HFF-Myc (cell line): ENCODE measurements at regions not wholly inside any gene's neighbourhood (a gene's known extent, or its start where the extent isn't known, plus 50 kb on each side); places are given as distances from the start of the nearest gene placed in this dataset.
"Not testable (repeated sequence)": the region's sequence is repeated elsewhere in the genome, so short reads cannot be mapped to it uniquely, and the experiment has no call there.

Experiments
- DNase-seq: peaks from one replicate; pipeline ENCODE4 v3.0.0-alpha.2; 2011; ENCODE audit warnings: low read depth; ENCODE audit errors: extremely low read depth
- H3K4me3 ChIP-seq: replicated peaks from 2 replicates; pipeline ENCODE4 v1.5.1; 2011; ENCODE audit warnings: low read depth, mild to moderate bottlenecking, control low read depth, low read length
- TF ChIP-seq, protein P1 (sequence below): IDR thresholded peaks from 2 replicates; pipeline ENCODE4 v1.5.1; 2012; ENCODE audit warnings: mild to moderate bottlenecking, low read depth, low read length, control low read depth; ENCODE audit errors: missing control alignments

DNA sequence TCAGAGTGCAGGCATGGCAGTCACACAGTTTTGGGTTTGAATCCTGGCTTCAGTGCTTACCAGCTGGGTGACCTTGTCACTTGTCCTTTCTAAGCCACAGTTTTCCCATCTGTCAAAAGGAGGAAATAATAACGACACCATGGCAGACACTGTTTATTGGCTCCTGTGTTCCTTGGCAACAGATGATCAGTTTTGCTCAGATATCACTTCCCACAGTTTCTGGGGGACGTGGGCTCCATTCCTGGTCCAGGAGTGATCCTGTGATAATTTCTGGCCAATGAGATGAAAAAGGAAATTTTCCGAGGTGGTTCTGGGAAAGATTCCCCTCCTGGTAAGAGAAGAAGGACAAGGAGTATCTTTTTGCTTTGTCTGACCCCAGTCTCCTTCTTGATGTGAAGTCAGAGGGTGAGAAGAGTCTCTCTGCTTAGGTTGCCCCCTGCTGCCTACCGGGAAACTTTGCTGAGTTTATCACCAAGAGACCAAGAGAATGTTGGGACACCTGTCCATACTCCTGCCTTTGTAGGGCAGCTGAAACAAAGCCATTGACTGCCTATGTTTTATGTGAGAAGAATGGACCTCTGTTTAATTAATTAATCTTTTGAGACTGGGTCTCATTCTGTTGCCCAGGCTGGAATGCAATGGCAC, 178.9 kb upstream of the NRXN3 start:
- H3K4me3 ChIP-seq, result no peak overlapping the region
- TF ChIP-seq, protein P1, sequence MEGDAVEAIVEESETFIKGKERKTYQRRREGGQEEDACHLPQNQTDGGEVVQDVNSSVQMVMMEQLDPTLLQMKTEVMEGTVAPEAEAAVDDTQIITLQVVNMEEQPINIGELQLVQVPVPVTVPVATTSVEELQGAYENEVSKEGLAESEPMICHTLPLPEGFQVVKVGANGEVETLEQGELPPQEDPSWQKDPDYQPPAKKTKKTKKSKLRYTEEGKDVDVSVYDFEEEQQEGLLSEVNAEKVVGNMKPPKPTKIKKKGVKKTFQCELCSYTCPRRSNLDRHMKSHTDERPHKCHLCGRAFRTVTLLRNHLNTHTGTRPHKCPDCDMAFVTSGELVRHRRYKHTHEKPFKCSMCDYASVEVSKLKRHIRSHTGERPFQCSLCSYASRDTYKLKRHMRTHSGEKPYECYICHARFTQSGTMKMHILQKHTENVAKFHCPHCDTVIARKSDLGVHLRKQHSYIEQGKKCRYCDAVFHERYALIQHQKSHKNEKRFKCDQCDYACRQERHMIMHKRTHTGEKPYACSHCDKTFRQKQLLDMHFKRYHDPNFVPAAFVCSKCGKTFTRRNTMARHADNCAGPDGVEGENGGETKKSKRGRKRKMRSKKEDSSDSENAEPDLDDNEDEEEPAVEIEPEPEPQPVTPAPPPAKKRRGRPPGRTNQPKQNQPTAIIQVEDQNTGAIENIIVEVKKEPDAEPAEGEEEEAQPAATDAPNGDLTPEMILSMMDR, result peak; percentile 25
- DNase-seq, result no peak

DNA sequence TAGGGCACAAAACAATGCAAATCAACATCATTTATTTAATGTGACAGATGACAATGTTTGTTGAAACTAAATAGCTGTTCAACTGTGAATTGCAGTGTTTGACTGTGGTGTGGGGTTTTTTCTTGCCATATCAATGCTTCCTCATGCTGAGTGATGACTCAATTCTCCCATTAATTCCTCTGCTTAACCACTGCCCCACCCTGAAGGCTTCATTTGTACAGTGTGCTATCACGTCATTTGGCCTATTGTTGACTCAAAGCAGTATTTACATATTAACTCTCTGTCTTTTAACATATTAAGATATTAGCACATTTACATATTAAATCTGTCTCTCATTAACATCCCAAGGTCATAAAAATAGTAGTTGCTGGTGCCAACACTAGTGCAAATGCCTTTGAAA, 164.8 kb upstream of the NRXN3 start:
- H3K4me3 ChIP-seq, result no peak overlapping the region
- DNase-seq, result no peak
- TF ChIP-seq, protein P1, result no peak

DNA sequence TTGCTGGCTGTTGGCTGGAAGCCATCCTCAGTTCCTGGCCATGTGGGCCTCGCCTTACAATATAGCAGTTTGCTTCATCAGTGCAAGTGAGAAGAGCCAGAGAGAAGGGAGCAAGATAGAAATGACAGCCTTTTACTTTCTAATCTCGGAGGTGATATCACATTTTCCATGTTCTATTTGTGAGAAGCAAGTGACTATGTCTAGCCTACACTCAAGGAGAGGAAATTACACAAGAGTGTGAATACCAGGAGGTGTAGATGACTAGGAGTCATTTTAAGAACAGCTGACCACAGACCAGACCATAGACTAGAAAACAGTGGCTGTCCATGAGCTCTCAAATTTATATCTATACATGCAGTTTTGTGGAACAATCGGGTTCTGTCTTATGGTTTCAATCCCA, 163.0 kb upstream of the NRXN3 start:
- DNase-seq, result no peak
- no peak overlapping the region for H3K4me3 ChIP-seq
- TF ChIP-seq, protein P1, result no peak

DNA sequence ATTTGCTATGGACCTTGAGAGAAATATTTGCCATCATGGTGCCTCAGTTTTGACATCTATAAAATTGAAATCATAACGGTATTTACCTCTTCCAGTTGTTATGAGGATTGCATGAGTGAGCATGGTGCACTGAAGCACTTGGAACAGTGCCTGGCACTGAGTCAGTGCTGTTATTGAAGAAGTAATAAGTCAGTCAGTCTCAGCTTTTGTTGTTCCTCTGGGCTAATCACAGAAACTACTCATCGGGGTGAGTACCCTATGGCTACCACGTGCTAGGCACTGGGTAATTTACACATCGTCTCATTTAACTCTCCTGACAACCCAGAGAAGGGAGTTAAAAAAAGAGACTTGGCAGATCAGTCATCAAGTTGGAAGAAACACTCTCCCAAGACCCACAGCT, 159.5 kb upstream of the NRXN3 start:
- no peak for DNase-seq
- no peak overlapping the region for H3K4me3 ChIP-seq
- TF ChIP-seq, protein P1, result no peak

DNA sequence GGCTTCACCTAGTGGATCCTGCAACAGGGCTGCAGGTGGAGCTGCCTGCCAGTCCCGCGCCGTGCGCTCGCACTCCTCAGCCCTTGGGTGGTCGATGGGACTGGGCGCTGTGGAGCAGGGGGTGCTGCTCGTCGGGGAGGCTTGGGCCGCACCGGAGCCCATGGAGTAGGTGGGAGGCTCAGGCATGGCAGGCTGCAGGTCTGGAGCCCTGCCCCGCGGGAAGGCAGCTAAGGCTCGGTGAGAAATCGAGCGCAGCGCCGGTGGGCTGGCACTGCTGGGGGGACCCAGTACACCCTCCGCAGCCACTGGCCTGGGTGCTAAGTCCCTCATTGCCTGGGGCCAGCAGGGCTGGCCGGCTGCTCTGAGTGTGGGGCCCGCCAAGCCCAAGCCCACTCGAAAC, 156.3 kb upstream of the NRXN3 start:
- DNase-seq, H3K4me3 ChIP-seq: not testable (repeated sequence)

DNA sequence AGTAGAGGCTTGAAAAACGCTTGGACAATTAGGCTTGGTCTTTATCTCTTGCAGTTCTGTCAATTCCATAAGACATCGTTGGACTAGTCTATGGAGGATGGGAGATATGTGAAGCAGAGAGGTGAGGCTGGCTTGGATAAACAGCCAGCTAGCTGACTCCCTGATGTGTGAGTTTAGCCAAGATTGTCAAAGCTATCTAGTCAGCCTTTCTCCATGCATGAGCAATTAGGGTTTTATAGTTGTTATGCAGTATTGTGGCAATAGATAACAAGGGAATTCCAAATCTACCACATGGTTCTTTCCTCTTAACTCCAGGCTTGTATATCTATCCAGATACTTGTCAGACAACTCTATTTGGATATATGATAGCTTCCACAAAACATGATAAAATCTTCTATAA, 153.6 kb upstream of the NRXN3 start:
- TF ChIP-seq, protein P1, result no peak
- DNase-seq, result no peak
- H3K4me3 ChIP-seq, result no peak overlapping the region

DNA sequence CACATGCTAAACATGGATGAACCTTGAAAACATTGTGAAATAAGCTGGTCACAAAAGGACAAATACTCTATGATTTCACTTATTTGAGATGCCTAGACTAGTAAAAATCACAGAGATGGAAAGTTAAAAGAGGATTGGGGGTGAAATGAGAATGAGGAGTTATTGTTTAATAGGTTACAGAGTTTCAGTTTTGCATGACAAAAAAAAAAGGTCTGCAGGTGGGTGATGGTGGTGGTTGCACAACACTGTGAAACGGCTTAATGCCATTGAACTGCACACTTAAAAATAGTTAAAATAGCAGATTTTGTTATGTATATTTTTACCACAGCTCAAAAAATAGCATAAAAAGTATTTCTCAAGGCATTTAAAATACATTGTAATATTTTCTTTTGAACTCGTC, 151.9 kb upstream of the NRXN3 start:
- H3K4me3 ChIP-seq, result no peak overlapping the region
- DNase-seq, result no peak
- TF ChIP-seq, protein P1, result no peak
